ENCODE measurements at regions not wholly inside any gene's neighbourhood (a gene's known extent, or its start where the extent isn't known, plus 50 kb on each side); places are given as distances from the start of the nearest gene placed in this dataset.

DNA sequence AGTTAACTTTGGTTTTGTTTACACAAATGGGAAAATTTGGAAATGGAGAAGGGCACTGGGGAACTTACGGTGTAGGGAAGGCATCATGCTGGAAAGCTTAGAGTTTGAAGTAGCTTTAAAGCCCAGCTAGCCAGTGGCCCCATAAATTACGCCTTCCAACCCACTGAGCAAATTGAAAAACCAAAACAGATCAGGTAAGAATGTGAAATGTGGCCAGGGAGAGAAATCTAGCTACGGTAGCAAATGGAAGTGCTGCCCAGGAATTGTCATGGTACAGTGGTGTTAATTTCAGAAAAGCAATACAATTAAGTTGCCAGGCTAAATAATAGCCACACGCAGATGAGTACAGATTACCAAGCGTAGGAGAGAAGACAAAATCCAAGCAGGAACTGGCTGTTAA, 654.8 kb downstream of the PRELID2 start:
- TF ChIP-seq CTCF (IDR thresholded peaks at IDR 0.05): no peak
- no peak for TF ChIP-seq ZFX (IDR thresholded peaks at IDR 0.05; ENCODE audit: borderline replicate concordance)

Measured in 22Rv1 (cell line).